ENCODE measurements at regions not wholly inside any gene's neighbourhood (a gene's known extent, or its start where the extent isn't known, plus 50 kb on each side); places are given as distances from the start of the nearest gene placed in this dataset.

DNA sequence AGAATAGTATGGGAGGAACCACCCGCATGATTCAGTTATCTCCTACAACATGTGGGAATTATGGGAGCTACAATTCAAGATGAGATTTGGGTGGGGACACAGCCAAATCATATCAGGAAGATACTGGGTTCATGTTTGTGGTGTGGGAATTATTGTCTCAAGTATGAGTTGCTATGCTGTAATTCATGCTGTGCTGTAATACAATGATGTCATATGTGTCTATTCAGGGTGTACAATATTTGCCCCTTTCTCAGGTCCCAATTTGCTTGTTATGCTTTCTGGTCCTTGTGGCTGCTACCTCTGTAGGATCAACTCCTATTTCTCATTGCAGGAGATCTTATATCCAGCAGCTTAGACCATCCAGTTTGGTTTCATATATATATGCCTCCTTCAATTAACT, 52.2 kb upstream of the ARHGAP20 start:
- TF ChIP-seq CTCF (IDR thresholded peaks at IDR 0.05) (no peak), POLR2A (IDR thresholded peaks at IDR 0.05) (no peak)
